Activated naive CD8-positive, alpha-beta T cell (primary cell): ENCODE measurements at regions not wholly inside any gene's neighbourhood (a gene's known extent, or its start where the extent isn't known, plus 50 kb on each side); places are given as distances from the start of the nearest gene placed in this dataset.

Experiments used
- H3K27ac Mint-ChIP-seq: one replicate; pipeline ENCODE4 v1.8.0; 2021; ENCODE audit warnings: mixed read lengths
- H3K27me3 Mint-ChIP-seq: one replicate; pipeline ENCODE4 v1.8.0; 2021; ENCODE audit warnings: mixed read lengths
- H3K36me3 Mint-ChIP-seq: one replicate; pipeline ENCODE4 v1.8.0; 2021; ENCODE audit warnings: mixed read lengths
- H3K4me1 Mint-ChIP-seq: one replicate; pipeline ENCODE4 v1.8.0; 2021; ENCODE audit warnings: low read depth, mixed read lengths
- H3K4me3 Mint-ChIP-seq: one replicate; pipeline ENCODE4 v1.8.0; 2021; ENCODE audit warnings: mild to moderate bottlenecking, mixed read lengths
- H3K9me3 Mint-ChIP-seq: one replicate; pipeline ENCODE4 v1.8.0; 2021; ENCODE audit warnings: low read depth, mixed read lengths

DNA sequence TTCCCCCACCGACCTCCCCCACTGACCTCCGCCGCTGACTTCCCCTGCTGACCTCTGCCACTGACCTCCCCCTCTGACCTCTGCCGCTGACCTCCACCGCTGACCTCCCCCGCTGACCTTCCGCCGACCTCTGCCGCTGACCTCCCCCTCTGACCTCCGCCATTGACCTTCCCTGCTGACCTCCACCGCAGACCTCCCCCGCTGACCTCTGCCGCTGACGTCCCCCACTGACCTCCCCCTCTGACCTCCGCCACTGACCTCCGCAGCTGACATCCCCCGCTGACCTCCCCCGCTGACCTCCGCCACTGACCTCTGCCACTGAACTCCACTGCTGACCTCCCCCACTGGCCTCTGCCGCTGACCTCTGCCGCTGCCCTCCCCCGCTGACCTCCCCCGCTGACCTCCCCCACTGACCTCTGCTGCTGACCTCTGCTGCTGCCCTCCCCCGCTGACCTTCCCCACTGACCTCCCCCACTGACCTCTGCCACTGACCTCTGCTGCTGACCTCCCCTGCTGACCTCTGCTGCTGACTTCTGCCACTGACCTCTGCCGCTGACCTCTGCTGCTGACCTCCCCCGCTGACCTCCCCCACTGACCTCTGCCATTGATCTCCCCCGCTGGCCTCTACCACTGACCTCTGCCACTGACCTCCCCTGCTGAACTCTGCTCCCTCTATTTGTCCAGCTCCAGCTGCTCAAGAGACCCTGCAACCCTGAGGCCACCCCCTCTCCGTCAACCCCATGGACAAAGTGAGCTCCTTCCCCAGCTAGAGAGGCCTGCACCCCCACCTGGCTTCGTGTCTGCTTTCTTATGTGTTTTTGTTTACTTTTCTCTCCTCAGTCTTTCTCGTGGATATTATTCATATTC lies 91.4 kb upstream of the AFDN start:
- no peak overlapping the region for H3K4me3 Mint-ChIP-seq
- H3K36me3 Mint-ChIP-seq: no peaks in the 10 kb centered on the region
- no peaks in the 10 kb centered on the region for H3K4me1 Mint-ChIP-seq
- H3K27ac Mint-ChIP-seq: no peak overlapping the region
- H3K9me3 Mint-ChIP-seq: no peaks in the 10 kb centered on the region
- peaks cover 11% of the 10 kb centered on the region for H3K27me3 Mint-ChIP-seq

- no peaks in the 10 kb centered on the region for H3K4me1 Mint-ChIP-seq
- no peak overlapping the region for H3K4me3 Mint-ChIP-seq
- H3K27me3 Mint-ChIP-seq: peaks cover 9% of the 10 kb centered on the region
- no peaks in the 10 kb centered on the region for H3K9me3 Mint-ChIP-seq
- H3K36me3 Mint-ChIP-seq: no peaks in the 10 kb centered on the region
- no peak overlapping the region for H3K27ac Mint-ChIP-seq
These were observed 90.8 kb upstream of the AFDN start for GRCh38 chr6:167735951-167736288.

GRCh38 chr6:167736486-167737204 lies 90.1 kb upstream of the AFDN start:
- no peak overlapping the region for H3K4me3 Mint-ChIP-seq
- H3K27me3 Mint-ChIP-seq: peaks cover 9% of the 10 kb centered on the region
- H3K9me3 Mint-ChIP-seq: no peaks in the 10 kb centered on the region
- no peaks in the 10 kb centered on the region for H3K36me3 Mint-ChIP-seq
- H3K27ac Mint-ChIP-seq: no peak overlapping the region
- H3K4me1 Mint-ChIP-seq: no peaks in the 10 kb centered on the region

DNA sequence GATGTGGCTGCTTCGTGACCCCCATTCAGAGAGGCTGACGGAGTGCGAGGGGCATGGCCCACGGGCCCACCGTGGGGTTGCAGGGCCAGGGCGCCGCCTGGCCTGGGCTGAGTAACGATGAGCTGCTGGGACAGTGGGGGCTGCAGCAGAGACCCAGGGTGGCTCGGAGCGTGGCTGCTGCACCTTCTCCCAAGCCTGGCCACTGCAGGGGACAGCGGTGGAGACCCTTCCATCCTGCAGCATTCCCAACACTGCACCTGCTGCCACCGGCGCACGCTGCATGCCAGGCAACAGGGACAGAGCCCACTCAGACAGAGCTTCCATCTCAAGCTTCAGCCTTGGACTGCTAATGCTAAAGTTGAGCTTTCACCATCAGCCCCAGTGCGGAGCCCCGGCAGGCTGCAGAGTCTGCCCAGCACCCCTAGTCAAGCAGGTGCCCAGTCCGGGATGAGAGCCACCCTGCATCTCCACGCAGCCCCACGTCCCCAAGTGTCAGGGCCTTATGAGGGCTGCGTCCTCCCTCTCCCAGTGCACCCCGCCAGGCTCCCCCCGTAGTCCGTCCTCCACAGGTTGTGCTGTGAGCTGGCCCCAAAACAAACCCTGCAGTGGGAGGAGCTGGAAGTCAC lies 89.4 kb upstream of the AFDN start:
- no peak overlapping the region for H3K27ac Mint-ChIP-seq
- H3K27me3 Mint-ChIP-seq: peaks cover 9% of the 10 kb centered on the region
- no peak overlapping the region for H3K4me3 Mint-ChIP-seq
- H3K36me3 Mint-ChIP-seq: no peaks in the 10 kb centered on the region
- no peaks in the 10 kb centered on the region for H3K4me1 Mint-ChIP-seq
- no peaks in the 10 kb centered on the region for H3K9me3 Mint-ChIP-seq

GRCh38 chr6:167738386-167738785 lies 88.3 kb upstream of the AFDN start:
- Mint-ChIP-seq H3K27me3 (peaks cover 12% of the 10 kb centered on the region), H3K4me3 (no peak overlapping the region), H3K4me1 (no peaks in the 10 kb centered on the region), H3K27ac (no peak overlapping the region), H3K9me3 (no peaks in the 10 kb centered on the region), H3K36me3 (no peaks in the 10 kb centered on the region)

- H3K9me3 Mint-ChIP-seq: no peaks in the 10 kb centered on the region
- H3K4me1 Mint-ChIP-seq: no peaks in the 10 kb centered on the region
- no peaks in the 10 kb centered on the region for H3K36me3 Mint-ChIP-seq
- peaks cover 12% of the 10 kb centered on the region for H3K27me3 Mint-ChIP-seq
- H3K4me3 Mint-ChIP-seq: no peak overlapping the region
- no peak overlapping the region for H3K27ac Mint-ChIP-seq
These were observed 86.8 kb upstream of the AFDN start for GRCh38 chr6:167739721-167740475.

- Mint-ChIP-seq H3K4me1 (no peaks in the 10 kb centered on the region), H3K27ac (no peak overlapping the region), H3K4me3 (no peak overlapping the region), H3K27me3 (peaks cover 11% of the 10 kb centered on the region), H3K9me3 (no peaks in the 10 kb centered on the region), H3K36me3 (no peaks in the 10 kb centered on the region)
These were observed 83.9 kb upstream of the AFDN start for GRCh38 chr6:167742719-167743303.

GRCh38 chr6:167744681-167745669 lies 81.7 kb upstream of the AFDN start:
- Mint-ChIP-seq H3K27me3 (peaks cover 7% of the 10 kb centered on the region), H3K9me3 (no peaks in the 10 kb centered on the region), H3K36me3 (no peaks in the 10 kb centered on the region), H3K27ac (no peak overlapping the region), H3K4me1 (no peaks in the 10 kb centered on the region), H3K4me3 (no peak overlapping the region)

DNA sequence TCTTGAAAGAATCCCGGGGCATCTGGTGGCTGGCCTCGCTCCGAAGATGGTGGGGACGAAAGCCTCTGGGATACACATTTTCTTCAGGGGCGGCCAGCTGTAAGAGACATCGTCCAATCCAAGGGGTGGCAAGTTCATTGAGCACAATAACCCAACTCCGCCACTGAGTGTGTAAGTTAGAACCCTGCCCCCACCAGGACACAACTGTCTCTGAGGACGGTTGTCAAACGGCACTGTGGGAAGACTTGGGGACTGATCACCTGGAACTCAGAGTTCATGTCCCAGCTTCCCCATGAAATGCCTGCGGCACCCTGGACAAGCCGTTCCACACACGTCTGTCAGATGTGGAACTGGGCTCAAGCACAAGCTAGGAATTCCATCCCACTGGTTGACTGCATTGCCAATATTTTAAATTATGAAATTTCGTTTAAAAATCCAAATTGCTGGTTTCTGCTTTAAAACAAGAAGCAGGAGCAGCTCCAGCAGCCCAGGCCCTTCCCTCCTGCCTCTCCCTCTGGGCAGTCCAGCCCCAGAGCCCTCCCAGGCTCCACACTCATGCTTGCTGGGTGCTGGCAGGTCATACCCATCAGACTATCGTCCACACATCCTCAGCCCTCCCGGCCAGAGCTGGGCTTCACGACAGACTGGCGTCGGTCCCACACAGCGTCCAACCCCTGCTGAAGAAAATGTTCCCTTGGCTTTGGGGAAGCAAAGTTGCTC lies 80.9 kb upstream of the AFDN start:
- Mint-ChIP-seq H3K4me3 (no peak overlapping the region), H3K27me3 (peaks cover 7% of the 10 kb centered on the region), H3K36me3 (no peaks in the 10 kb centered on the region), H3K4me1 (no peaks in the 10 kb centered on the region), H3K27ac (no peak overlapping the region), H3K9me3 (no peaks in the 10 kb centered on the region)

DNA sequence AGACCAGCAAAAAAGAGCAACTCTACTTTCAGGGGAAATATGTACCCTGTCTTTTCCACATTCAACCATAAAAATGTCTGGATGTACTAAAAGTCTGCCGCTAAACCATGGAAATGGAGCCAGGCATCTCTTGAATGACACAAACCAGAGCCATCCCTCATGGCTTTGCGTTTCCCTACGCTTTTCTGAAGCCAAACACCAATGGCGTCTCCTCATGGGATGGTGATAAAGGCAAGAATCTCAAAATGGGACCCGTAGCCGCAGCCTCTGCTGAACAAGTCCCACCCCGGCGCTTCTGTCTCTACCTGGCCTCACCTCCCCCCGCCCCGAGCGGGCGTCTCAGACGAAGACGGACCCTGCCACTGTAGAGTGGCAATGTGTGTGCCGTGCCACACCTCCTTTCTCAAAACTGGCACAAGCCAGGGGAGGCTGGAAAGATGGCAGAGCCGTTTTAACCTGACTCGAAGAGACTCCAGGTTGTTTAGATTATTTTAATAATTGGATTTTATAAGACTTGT lies 80.3 kb upstream of the AFDN start:
- H3K36me3 Mint-ChIP-seq: no peaks in the 10 kb centered on the region
- H3K9me3 Mint-ChIP-seq: no peaks in the 10 kb centered on the region
- H3K27me3 Mint-ChIP-seq: peaks cover 7% of the 10 kb centered on the region
- H3K27ac Mint-ChIP-seq: no peak overlapping the region
- no peak overlapping the region for H3K4me3 Mint-ChIP-seq
- H3K4me1 Mint-ChIP-seq: no peaks in the 10 kb centered on the region

- Mint-ChIP-seq H3K4me1 (no peaks in the 10 kb centered on the region), H3K4me3 (no peak overlapping the region), H3K9me3 (no peaks in the 10 kb centered on the region), H3K27ac (no peak overlapping the region), H3K27me3 (peaks cover 8% of the 10 kb centered on the region), H3K36me3 (no peaks in the 10 kb centered on the region)
These were observed 79.7 kb upstream of the AFDN start for GRCh38 chr6:167746975-167747374.

GRCh38 chr6:167747645-167748044 lies 79.1 kb upstream of the AFDN start:
- H3K4me1 Mint-ChIP-seq: no peaks in the 10 kb centered on the region
- no peak overlapping the region for H3K4me3 Mint-ChIP-seq
- H3K9me3 Mint-ChIP-seq: no peaks in the 10 kb centered on the region
- peaks cover 10% of the 10 kb centered on the region for H3K27me3 Mint-ChIP-seq
- H3K27ac Mint-ChIP-seq: no peak overlapping the region
- no peaks in the 10 kb centered on the region for H3K36me3 Mint-ChIP-seq

DNA sequence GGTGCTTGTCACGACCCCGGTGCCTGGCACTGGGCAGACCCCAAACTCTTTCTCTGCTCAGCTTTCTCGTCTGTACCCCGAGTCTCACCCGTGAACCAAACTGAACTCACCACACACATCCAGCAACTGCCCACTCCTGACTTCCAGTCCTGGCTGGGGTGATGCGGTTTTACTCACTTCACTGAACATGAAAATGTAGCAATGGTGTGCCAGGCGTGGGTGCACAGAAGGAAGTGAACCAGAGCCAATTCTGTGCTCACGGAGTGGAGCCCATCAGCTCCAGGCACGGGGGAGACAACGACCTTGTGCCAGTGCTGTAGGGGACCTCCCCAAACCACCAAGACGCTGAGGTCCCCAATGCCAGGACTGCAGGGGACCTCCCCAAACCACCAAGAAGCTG lies 78.7 kb upstream of the AFDN start:
- Mint-ChIP-seq H3K9me3 (no peaks in the 10 kb centered on the region), H3K36me3 (no peaks in the 10 kb centered on the region), H3K4me1 (no peaks in the 10 kb centered on the region), H3K27me3 (peaks cover 8% of the 10 kb centered on the region), H3K27ac (no peak overlapping the region), H3K4me3 (no peak overlapping the region)
